ENCODE measurements at regions not wholly inside any gene's neighbourhood (a gene's known extent, or its start where the extent isn't known, plus 50 kb on each side); places are given as distances from the start of the nearest gene placed in this dataset.

- TF ChIP-seq CTCF (IDR thresholded peaks at IDR 0.05; ENCODE audit: low read depth, low read length), result no peak
- no peak for TF ChIP-seq EZH2phosphoT487 (IDR thresholded peaks at IDR 0.05; ENCODE audit: low read depth)
Observed at GRCh38 chr18:78918707-78919106, 60.9 kb upstream of the SALL3 start.
